Ishikawa (cell line): ENCODE measurements at regions not wholly inside any gene's neighbourhood (a gene's known extent, or its start where the extent isn't known, plus 50 kb on each side); places are given as distances from the start of the nearest gene placed in this dataset.

ENCODE experiments used
- CEBPB ChIP-seq: IDR thresholded peaks from 2 replicates; pipeline ENCODE4 v1.6.1; 2012
- CREB1 ChIP-seq: IDR thresholded peaks from 2 replicates; pipeline ENCODE4 v1.6.1; 2012; ENCODE audit warnings: low read depth
- EGR1 ChIP-seq: IDR thresholded peaks from 2 replicates; pipeline ENCODE4 v1.6.1; 2012
- EP300 ChIP-seq: IDR thresholded peaks from 2 replicates; pipeline ENCODE4 v1.6.1; 2012; ENCODE audit warnings: borderline replicate concordance
- FOXM1 ChIP-seq: IDR thresholded peaks from 2 replicates; pipeline ENCODE4 v1.6.1; 2012; ENCODE audit warnings: low read depth, borderline replicate concordance
- MAX ChIP-seq: IDR thresholded peaks from 2 replicates; pipeline ENCODE4 v1.6.1; 2012
- NFIC ChIP-seq: IDR thresholded peaks from 2 replicates; pipeline ENCODE4 v1.6.1; 2012
- RAD21 ChIP-seq: IDR thresholded peaks from 2 replicates; pipeline ENCODE4 v1.6.1; 2012; ENCODE audit warnings: low read depth
- REST ChIP-seq: IDR thresholded peaks from 2 replicates; pipeline ENCODE4 v1.6.1; 2012; ENCODE audit warnings: low read depth, mild to moderate bottlenecking
- TAF1 ChIP-seq: IDR thresholded peaks from 2 replicates; pipeline ENCODE4 v1.6.1; 2012; ENCODE audit warnings: low read depth, mild to moderate bottlenecking
- TCF12 ChIP-seq: IDR thresholded peaks from 2 replicates; pipeline ENCODE4 v1.6.1; 2012; ENCODE audit warnings: low read depth
- TEAD4 ChIP-seq: IDR thresholded peaks from 2 replicates; pipeline ENCODE4 v1.6.1; 2012
- YY1 ChIP-seq: IDR thresholded peaks from 2 replicates; pipeline ENCODE4 v1.6.1; 2012; ENCODE audit warnings: low read depth
- ZBTB7A ChIP-seq: IDR thresholded peaks from 2 replicates; pipeline ENCODE4 v1.6.1; 2012; ENCODE audit warnings: low read depth
- TF ChIP-seq, protein P1 (sequence below): IDR thresholded peaks from 2 replicates; pipeline ENCODE4 v1.6.1; 2012

GRCh38 chr9:7316967-7317366 is 482.6 kb downstream of the DMAC1 start:
- TF ChIP-seq TAF1 (no peak), YY1 (no peak), RAD21 (no peak), ZBTB7A (no peak), TCF12 (no peak), CREB1 (no peak)
- TF ChIP-seq, protein P1, sequence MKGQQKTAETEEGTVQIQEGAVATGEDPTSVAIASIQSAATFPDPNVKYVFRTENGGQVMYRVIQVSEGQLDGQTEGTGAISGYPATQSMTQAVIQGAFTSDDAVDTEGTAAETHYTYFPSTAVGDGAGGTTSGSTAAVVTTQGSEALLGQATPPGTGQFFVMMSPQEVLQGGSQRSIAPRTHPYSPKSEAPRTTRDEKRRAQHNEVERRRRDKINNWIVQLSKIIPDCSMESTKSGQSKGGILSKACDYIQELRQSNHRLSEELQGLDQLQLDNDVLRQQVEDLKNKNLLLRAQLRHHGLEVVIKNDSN, result no peak

- TF ChIP-seq, protein P1, result no peak
- TF ChIP-seq TAF1, result no peak
- TF ChIP-seq RAD21, result no peak
Measured at GRCh38 chr9:7316166-7316795, 483.3 kb downstream of the DMAC1 start.

GRCh38 chr9:7315746-7316145 is 483.8 kb downstream of the DMAC1 start:
- TF ChIP-seq FOXM1 (no peak), CREB1 (no peak), RAD21 (no peak), TCF12 (no peak), EGR1 (no peak), TAF1 (no peak), ZBTB7A (no peak)

- TF ChIP-seq RAD21 (no peak), EP300 (no peak), CEBPB (no peak), CREB1 (no peak), ZBTB7A (no peak), MAX (no peak), TCF12 (no peak), TEAD4 (no peak), FOXM1 (no peak), TAF1 (no peak), NFIC (no peak), EGR1 (no peak), YY1 (no peak), REST (no peak)
- TF ChIP-seq, protein P1, result no peak
Measured at GRCh38 chr9:7315116-7315515, 484.5 kb downstream of the DMAC1 start.

GRCh38 chr9:7313389-7313788 is 486.2 kb downstream of the DMAC1 start:
- TF ChIP-seq, protein P1, result no peak
- TF ChIP-seq FOXM1 (no peak), EGR1 (no peak), REST (no peak), YY1 (no peak), CEBPB (no peak), TAF1 (no peak), TEAD4 (no peak), NFIC (no peak), CREB1 (no peak), MAX (no peak), TCF12 (no peak), RAD21 (no peak), ZBTB7A (no peak), EP300 (no peak)
